Lower leg skin (tissue), 4 donors: ENCODE measurements at regions not wholly inside any gene's neighbourhood (a gene's known extent, or its start where the extent isn't known, plus 50 kb on each side); places are given as distances from the start of the nearest gene placed in this dataset.

Experiments
- DNase-seq, 2 donors: peaks; one replicate each; pipeline ENCODE4 v3.0.0-alpha.2; 2019; ENCODE audit warnings: low spot score in 2 of 2
- H3K4me3 ChIP-seq: fragments of 200-600 bp; sonication (generic); 2 replicates; pipeline ENCODE4 v1.5.1; 2017; ENCODE audit warnings: mild to moderate bottlenecking, low read depth; ENCODE audit not compliant: poor library complexity, severe bottlenecking
- POLR2A ChIP-seq, 2 donors: fragments of 450-650 bp; IDR thresholded peaks; one replicate each; pipeline ENCODE4 v1.6.1; 2016 to 2017; ENCODE audit warnings: antibody characterized with exemption in 2 of 2, mild to moderate bottlenecking in 1 of 2, moderate library complexity in 1 of 2
- WGBS, 2 donors: methylation state at CpG; one replicate each; pipeline ENCODE4 v1.1.5; 2018; 5-methylcytosine and 5-hydroxymethylcytosine counted together
- intact Hi-C: fragments of 100-400 bp; cut with DNase I; formaldehyde crosslinking; loops from one replicate; pipeline ENCODE4 v1.15.0; 2023; ENCODE audit warnings: low total_unique reads
- TF ChIP-seq, protein P1 (sequence below), 3 donors: fragments of 450-650 bp; IDR thresholded peaks; one replicate each; pipeline ENCODE4 v1.5.1; 2016; ENCODE audit warnings: antibody characterized with exemption in 3 of 3, mild to moderate bottlenecking in 3 of 3, moderate library complexity in 2 of 3

DNA sequence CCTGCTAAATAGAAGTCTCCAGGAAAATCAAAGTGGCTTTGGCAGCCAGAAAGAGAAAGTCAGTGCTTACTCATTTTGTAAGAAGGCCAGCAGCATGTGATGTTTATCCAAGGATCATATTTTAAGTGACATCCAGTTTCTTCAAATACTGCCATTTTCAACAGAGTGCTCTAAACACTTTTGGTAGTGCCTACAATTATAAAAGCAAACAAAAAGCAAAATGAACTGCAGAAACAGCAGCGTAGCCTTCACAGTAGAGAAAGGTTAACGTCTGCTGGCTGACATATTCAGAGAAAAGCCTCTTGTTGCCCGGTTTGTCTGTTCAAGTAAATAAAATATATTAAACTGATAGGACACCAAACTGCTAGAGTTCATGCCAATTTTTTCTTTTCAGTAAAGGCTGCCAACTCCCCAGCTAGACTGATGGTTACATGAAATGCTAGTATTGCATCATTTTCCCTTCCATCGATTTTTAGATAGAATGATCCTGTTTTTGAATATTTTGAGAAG lies 705.7 kb upstream of the SLC35B3 start:
- TF ChIP-seq, protein P1, sequence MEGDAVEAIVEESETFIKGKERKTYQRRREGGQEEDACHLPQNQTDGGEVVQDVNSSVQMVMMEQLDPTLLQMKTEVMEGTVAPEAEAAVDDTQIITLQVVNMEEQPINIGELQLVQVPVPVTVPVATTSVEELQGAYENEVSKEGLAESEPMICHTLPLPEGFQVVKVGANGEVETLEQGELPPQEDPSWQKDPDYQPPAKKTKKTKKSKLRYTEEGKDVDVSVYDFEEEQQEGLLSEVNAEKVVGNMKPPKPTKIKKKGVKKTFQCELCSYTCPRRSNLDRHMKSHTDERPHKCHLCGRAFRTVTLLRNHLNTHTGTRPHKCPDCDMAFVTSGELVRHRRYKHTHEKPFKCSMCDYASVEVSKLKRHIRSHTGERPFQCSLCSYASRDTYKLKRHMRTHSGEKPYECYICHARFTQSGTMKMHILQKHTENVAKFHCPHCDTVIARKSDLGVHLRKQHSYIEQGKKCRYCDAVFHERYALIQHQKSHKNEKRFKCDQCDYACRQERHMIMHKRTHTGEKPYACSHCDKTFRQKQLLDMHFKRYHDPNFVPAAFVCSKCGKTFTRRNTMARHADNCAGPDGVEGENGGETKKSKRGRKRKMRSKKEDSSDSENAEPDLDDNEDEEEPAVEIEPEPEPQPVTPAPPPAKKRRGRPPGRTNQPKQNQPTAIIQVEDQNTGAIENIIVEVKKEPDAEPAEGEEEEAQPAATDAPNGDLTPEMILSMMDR (IDR thresholded peaks at IDR 0.05) = no peak
- TF ChIP-seq POLR2A (IDR thresholded peaks at IDR 0.05) = no peak
- intact Hi-C loops = no loop called here
- 22 to 25% methylated on average over 4 of the region's 4 CpGs for WGBS, 2 donors
- H3K4me3 ChIP-seq = no peak overlapping the region
- DNase-seq = peak in 1 of 2 donors; percentile 30

DNA sequence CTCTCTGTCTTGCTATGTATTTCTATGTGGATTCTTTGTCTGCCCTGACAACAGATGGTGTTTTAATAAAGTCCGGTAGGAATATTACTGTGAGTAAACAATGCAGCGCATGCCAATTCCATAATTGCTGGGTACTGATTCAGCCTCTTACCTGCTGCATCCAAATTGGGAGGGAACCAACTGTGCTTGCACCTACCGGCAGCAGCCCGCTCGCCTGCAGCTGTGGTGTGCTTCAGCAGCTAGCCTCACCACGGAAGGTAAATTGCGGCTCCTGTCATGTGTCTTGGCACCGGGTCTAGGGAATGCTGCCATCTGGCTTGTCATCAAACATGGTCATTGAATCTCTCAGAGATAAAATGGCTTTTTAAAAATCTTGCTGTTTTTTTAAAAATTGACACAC lies 704.8 kb upstream of the SLC35B3 start:
- peak; percentile 72 to 89 for DNase-seq
- TF ChIP-seq, protein P1 (IDR thresholded peaks at IDR 0.05) = no peak
- TF ChIP-seq POLR2A (IDR thresholded peaks at IDR 0.05) = no peak
- no peak overlapping the region for H3K4me3 ChIP-seq
- 23 to 33% methylated on average over 8 of the region's 8 CpGs for WGBS, 2 donors
- intact Hi-C loops = no loop called here

DNA sequence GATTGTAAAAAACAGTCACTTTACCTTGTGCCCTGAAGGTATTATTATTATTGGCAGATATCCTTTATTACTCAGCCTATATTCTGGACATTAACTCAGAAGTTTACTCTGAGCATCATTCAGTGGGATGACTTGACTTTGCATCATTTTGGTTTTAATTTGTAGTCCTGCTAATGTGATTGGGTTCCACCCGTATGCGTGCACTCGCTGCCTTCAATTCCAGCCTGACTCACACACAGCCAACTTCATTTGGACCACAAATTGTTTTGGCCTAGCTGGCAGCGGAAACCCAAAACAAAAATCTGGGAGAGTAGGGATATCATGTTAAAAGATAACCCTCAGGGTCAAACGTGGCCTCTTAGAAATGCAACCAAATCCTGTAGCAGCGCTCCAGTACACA lies 704.4 kb upstream of the SLC35B3 start:
- WGBS, 2 donors = 18 to 25% methylated on average over 6 of the region's 6 CpGs
- H3K4me3 ChIP-seq = no peak overlapping the region
- TF ChIP-seq POLR2A (IDR thresholded peaks at IDR 0.05) = no peak
- TF ChIP-seq, protein P1 (IDR thresholded peaks at IDR 0.05) = no peak
- DNase-seq = no peak
- intact Hi-C loops = no loop called here

DNA sequence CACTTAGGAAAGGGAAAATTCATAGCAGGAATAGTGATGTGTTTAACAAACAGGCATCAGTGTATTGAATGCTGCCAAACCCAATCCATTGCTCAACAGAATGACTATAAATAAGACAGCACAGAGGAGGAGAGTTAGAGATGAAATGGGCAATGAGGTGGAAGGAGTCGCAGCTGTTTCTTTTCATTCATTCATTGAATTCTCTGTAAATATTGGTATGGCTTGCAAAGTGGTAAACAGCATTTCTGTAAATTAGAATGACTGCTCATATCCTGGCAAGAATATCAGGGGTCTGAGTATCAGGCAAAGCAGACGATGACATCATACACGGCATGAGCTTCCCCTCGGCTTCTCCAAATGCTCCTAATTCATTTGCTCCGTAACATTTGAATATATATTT lies 703.6 kb upstream of the SLC35B3 start:
- intact Hi-C loops = no loop called here
- TF ChIP-seq, protein P1 (IDR thresholded peaks at IDR 0.05) = no peak
- TF ChIP-seq POLR2A (IDR thresholded peaks at IDR 0.05) = no peak
- H3K4me3 ChIP-seq = no peak overlapping the region
- no peak for DNase-seq
- WGBS, 2 donors = 42 to 57% methylated on average over 5 of the region's 5 CpGs

DNA sequence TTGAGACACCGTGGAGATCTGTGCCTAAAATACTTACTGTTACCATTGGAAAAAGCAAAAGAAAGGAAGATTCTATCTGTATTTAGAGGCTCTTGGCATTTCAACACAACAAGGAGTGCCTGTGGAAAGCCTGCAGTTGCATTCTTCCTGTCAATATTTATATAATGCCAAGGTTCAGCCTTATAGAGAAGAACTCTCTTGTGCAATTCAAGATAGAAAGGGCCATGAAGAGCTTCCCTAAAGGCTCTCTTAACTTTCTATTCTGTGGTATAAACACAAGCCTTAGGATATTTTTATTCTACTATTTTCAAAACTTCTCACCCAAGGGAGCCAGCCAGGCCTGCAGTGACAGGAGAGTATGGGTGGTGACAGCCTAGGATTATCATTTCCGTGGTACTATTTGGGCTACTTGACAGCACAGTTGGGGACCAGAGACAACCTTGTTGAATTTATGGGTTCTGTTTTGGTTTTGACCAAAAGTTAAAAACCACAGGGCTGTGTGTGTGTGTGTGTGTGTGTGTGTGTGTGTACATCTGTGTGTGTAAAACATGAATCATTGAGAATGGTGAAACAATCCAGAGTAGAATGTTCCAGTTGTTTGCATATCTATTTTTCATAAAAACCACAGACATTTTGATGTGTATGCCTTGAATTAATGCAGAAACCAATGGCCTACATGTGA lies 700.9 kb upstream of the SLC35B3 start:
- no peak overlapping the region for H3K4me3 ChIP-seq
- DNase-seq = no peak
- TF ChIP-seq, protein P1 (IDR thresholded peaks at IDR 0.05) = no peak
- TF ChIP-seq POLR2A (IDR thresholded peaks at IDR 0.05) = no peak
- intact Hi-C loops = no loop called here
- 86 to 89% methylated on average over 2 of the region's 2 CpGs for WGBS, 2 donors

DNA sequence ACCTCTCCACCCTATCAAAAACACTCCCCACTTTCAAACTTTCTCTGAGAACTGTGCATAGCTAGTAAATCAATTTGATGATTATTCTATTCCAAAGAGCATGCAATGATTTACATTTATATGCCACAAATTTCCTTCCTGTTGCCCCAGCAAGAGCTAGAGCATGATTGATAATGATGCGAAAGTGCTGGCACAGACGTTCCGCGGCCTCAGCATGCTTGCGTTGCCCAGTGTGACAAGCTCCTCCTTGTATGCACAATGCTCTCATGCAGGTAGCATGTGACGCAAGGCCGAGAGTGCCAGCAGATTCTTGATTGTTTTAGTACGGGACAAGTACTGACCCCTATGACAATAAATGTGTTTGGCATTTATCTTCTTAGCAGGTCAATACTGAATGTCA lies 696.3 kb upstream of the SLC35B3 start:
- intact Hi-C loops = no loop called here

More for the DNA sequence above, 696.3 kb upstream of the SLC35B3 start:
- 30 to 44% methylated on average over 8 of the region's 8 CpGs for WGBS, 2 donors
- TF ChIP-seq POLR2A (IDR thresholded peaks at IDR 0.05) = no peak
- TF ChIP-seq, protein P1 (IDR thresholded peaks at IDR 0.05) = no peak
- H3K4me3 ChIP-seq = no peak overlapping the region
- no peak for DNase-seq
